ENCODE measurements at regions not wholly inside any gene's neighbourhood (a gene's known extent, or its start where the extent isn't known, plus 50 kb on each side); places are given as distances from the start of the nearest gene placed in this dataset.

DNA sequence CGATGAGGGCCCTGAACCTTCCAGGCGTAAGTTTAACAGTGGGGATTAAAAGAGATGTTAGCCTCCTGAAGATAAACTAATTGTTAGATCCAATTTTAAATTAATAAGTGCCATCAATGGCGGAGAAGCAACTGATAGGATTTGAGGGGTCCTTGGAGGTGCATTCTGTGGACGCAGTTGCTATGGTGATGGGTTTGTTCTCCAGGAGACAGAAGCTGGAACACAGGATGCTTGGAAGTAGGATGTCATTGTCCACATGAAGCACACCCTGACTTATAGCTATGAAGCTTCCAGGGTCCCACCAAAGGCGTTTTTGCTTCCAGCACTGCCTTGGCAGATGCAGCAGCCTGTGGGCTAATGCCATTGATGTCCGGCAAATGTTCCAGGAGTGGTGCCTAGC lies 331.0 kb upstream of the IL12A start:
- no peak for TF ChIP-seq POLR2AphosphoS5 (IDR thresholded peaks at IDR 0.05; ENCODE audit: low read depth, low read length)
- no peak for TF ChIP-seq POLR2A (IDR thresholded peaks at IDR 0.05; ENCODE audit: low read depth, low read length)
- TF ChIP-seq TAF1 (IDR thresholded peaks at IDR 0.05; ENCODE audit: borderline replicate concordance, low read depth, low read length): no peak

Data from GM12892 (cell line).